ENCODE measurements at regions not wholly inside any gene's neighbourhood (a gene's known extent, or its start where the extent isn't known, plus 50 kb on each side); places are given as distances from the start of the nearest gene placed in this dataset.

DNA sequence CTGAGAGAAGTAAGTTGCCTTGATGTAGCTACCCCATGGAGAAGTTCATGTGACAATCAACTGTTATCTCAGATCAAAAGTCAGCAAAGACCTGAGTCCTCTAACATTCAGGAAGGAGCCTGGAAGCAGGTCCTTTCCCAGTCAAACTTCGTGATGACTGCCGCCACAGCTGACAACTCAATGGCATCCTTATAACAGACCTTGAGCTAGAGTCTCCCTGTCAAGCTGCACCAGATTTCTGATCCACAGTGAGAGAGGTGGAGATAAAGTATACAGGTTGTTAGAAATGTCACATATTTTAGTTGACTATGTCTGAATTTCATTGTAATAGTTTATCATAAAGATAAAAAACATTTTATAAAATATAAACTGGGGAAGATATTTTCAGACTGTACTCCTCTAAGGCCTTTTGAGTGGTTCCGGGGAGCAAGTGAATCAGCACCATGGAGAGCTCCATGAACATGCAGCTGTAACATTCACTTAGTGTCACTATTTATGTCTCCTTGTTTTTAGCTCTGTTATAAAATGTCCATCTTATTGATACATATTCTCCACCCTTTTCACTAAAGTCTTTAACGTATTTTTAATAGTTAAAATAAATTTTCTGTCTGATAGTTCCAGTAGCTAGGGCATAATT lies 1653.5 kb upstream of the AGA start:
- Histone ChIP-seq H3K4me1 (ENCODE audit: insufficient read depth, low read length) (no peaks in the 10 kb centered on the region), H3K27ac (ENCODE audit: extremely low read length, insufficient read depth, low read length) (no peak overlapping the region), H3K79me2 (ENCODE audit: insufficient read depth, low read length) (no peaks in the 10 kb centered on the region), H3K9me3 (ENCODE audit: low read length) (peaks cover 61% of the 10 kb centered on the region), H3K4me2 (ENCODE audit: low read depth, low read length) (no peak overlapping the region), H3K4me3 (replicated peaks in 1 of 3; ENCODE audit: insufficient read depth in 1 of 3, low read depth in 2 of 3, low read length in 3 of 3) (no peak overlapping the region), H3K9ac (ENCODE audit: insufficient read depth, low read depth, low read length) (no peak overlapping the region), H2AFZ (ENCODE audit: low read length) (no peak overlapping the region), H3K27me3 (ENCODE audit: control insufficient read depth in 1 of 2, insufficient read depth in 2 of 2, low read length in 2 of 2) (no peaks in the 10 kb centered on the region), H4K20me1 (ENCODE audit: insufficient read depth, low read length) (no peaks in the 10 kb centered on the region), H3K36me3 (replicated peaks in 1 of 2; ENCODE audit: control insufficient read depth in 1 of 2, insufficient read depth in 2 of 2, low read length in 2 of 2) (no peaks in the 10 kb centered on the region)
- DNase-seq (ENCODE audit: low spot score) (no peak), ATAC-seq (no peak), FAIRE-seq (no peak)
- no TSS peak for BruUV-seq (replicated peaks)
- ChIA-PET CTCF (ENCODE audit: low intra/inter-chr PET ratio, low total read pairs) (no interaction called here), POLR2A (no interaction called here)
- intact Hi-C loops (cut with micrococcal nuclease; ENCODE audit: unreplicated experiment) (no loop called here), in situ Hi-C loops (cut with HindIII; ENCODE audit: extremely low pct_ligation_motif_present, low pct_unique_long_range_greater_than_20kb) (no loop called here)
- TF ChIP-seq MIER2 (CRISPR knock-in tag; IDR thresholded peaks at IDR 0.05) (0 out of 2 replicates have a peak, but pooled peaks have one; percentile 43), ZNF790 (CRISPR knock-in tag; IDR thresholded peaks at IDR 0.05; ENCODE audit: borderline replicate concordance) (no peak), EHMT2 (IDR thresholded peaks at IDR 0.05; ENCODE audit: borderline replicate concordance, low read depth, low read length) (peak; percentile 28; the same call in 1 of the 2 replicates), ZNF44 (CRISPR knock-in tag; IDR thresholded peaks at IDR 0.05) (no peak)
- TF ChIP-seq, protein P1, sequence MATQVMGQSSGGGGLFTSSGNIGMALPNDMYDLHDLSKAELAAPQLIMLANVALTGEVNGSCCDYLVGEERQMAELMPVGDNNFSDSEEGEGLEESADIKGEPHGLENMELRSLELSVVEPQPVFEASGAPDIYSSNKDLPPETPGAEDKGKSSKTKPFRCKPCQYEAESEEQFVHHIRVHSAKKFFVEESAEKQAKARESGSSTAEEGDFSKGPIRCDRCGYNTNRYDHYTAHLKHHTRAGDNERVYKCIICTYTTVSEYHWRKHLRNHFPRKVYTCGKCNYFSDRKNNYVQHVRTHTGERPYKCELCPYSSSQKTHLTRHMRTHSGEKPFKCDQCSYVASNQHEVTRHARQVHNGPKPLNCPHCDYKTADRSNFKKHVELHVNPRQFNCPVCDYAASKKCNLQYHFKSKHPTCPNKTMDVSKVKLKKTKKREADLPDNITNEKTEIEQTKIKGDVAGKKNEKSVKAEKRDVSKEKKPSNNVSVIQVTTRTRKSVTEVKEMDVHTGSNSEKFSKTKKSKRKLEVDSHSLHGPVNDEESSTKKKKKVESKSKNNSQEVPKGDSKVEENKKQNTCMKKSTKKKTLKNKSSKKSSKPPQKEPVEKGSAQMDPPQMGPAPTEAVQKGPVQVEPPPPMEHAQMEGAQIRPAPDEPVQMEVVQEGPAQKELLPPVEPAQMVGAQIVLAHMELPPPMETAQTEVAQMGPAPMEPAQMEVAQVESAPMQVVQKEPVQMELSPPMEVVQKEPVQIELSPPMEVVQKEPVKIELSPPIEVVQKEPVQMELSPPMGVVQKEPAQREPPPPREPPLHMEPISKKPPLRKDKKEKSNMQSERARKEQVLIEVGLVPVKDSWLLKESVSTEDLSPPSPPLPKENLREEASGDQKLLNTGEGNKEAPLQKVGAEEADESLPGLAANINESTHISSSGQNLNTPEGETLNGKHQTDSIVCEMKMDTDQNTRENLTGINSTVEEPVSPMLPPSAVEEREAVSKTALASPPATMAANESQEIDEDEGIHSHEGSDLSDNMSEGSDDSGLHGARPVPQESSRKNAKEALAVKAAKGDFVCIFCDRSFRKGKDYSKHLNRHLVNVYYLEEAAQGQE (IDR thresholded peaks at IDR 0.05; ENCODE audit: borderline replicate concordance in 1 of 2, low read depth in 1 of 2, low read length in 2 of 2) = peak; percentile 32 to 91
- WGBS (ENCODE audit: low lambda C conversion rate) = 0% methylated on average over 4 of the region's 4 CpGs

Measured in HepG2 (cell line).